Transverse colon (tissue), 4 donors: ENCODE measurements at regions not wholly inside any gene's neighbourhood (a gene's known extent, or its start where the extent isn't known, plus 50 kb on each side); places are given as distances from the start of the nearest gene placed in this dataset.

ENCODE experiments used
- DNase-seq: peaks from one replicate; pipeline ENCODE4 v3.0.0-alpha.2; 2019
- H3K27ac ChIP-seq, 4 donors: fragments of 200-600 bp; sonication (generic); 2 replicates each; pipeline ENCODE4 v1.5.1; 2016 to 2018; ENCODE audit warnings: inconsistent platforms in 4 of 4
- H3K27me3 ChIP-seq: fragments of 200-600 bp; sonication (generic); 2 replicates; pipeline ENCODE4 v1.5.1; 2017; ENCODE audit warnings: inconsistent platforms
- H3K36me3 ChIP-seq, 4 donors: fragments of 200-600 bp; sonication (generic); 2 replicates each; pipeline ENCODE4 v1.5.1; 2017 to 2019; ENCODE audit warnings: inconsistent platforms in 4 of 4
- H3K4me1 ChIP-seq, 4 donors: fragments of 200-600 bp; sonication (generic); 2 replicates each; pipeline ENCODE4 v1.5.1; 2017 to 2020; ENCODE audit warnings: inconsistent platforms in 4 of 4
- H3K4me3 ChIP-seq, 4 donors: fragments of 200-600 bp; sonication (generic); 1 replicate in 1 of 4; 2 replicates in 3 of 4; pipeline versions ENCODE4 v1.5.1 to v1.6.1; 2017 to 2019; ENCODE audit warnings: inconsistent platforms in 4 of 4
- H3K9me3 ChIP-seq, 2 donors: fragments of 200-600 bp; sonication (generic); 2 replicates each; pipeline ENCODE4 v1.5.1; 2017 to 2019; ENCODE audit warnings: inconsistent platforms in 2 of 2
- CTCF ChIP-seq, 5 experiments: fragments of 200-600 bp in 3 of 5; fragments of 450-650 bp in 2 of 5; sonication (generic) in 3 of 5; IDR thresholded peaks; 1 replicate in 2 of 5; 2 replicates in 3 of 5; pipeline ENCODE4 v1.5.1; 2016 to 2017; ENCODE audit warnings: antibody characterized with exemption in 5 of 5, inconsistent platforms in 3 of 5, mild to moderate bottlenecking in 2 of 5, moderate library complexity in 1 of 5
- EP300 ChIP-seq: sonication (generic); formaldehyde crosslinking; IDR thresholded peaks from one replicate; pipeline ENCODE4 v1.6.1; 2017; ENCODE audit warnings: antibody characterized with exemption, low read depth
- POLR2A ChIP-seq: fragments of 450-650 bp; IDR thresholded peaks from one replicate; pipeline ENCODE4 v1.6.1; 2016; ENCODE audit warnings: antibody characterized with exemption, mild to moderate bottlenecking, moderate library complexity
- POLR2AphosphoS5 ChIP-seq, 3 donors: sonication (generic); formaldehyde crosslinking; IDR thresholded peaks; one replicate each; pipeline ENCODE4 v1.6.1; 2016; ENCODE audit warnings: antibody characterized with exemption in 3 of 3
- WGBS, 2 donors: methylation state at CpG; one replicate each; pipeline ENCODE4 v1.1.5; 2018; ENCODE audit warnings: low coverage in 1 of 2; 5-methylcytosine and 5-hydroxymethylcytosine counted together
- in situ Hi-C, 4 donors: fragments of 200-750 bp; cut with MboI; loops; one replicate each; pipeline versions ENCODE4 v1.15.0 to v1.15.1; 2017; ENCODE audit warnings: low sequenced_read_pairs in 3 of 4, low pct_ligation_motif_present in 1 of 4, low pct_unique_long_range_greater_than_20kb in 1 of 4
- intact Hi-C: fragments of 100-400 bp; cut with DNase I; formaldehyde crosslinking; loops from one replicate; pipeline ENCODE4 v1.15.1; 2023; ENCODE audit warnings: low total_unique reads

- H3K27ac ChIP-seq: no peak overlapping the region
- intact Hi-C loops (no loop called here), in situ Hi-C loops (no loop called here)
- H3K4me1 ChIP-seq: no peaks in the 10 kb centered on the region
- 66 to 72% methylated on average over 2 of the region's 2 CpGs for WGBS, 2 donors
- H3K4me3 ChIP-seq: no peak overlapping the region
- no peaks in the 10 kb centered on the region for H3K27me3 ChIP-seq
- no peaks in the 10 kb centered on the region for H3K9me3 ChIP-seq
- H3K36me3 ChIP-seq: no peaks in the 10 kb centered on the region
- no peak for TF ChIP-seq CTCF (IDR thresholded peaks at IDR 0.05)
- TF ChIP-seq POLR2A: no peak
- TF ChIP-seq EP300: no peak
- no peak for TF ChIP-seq POLR2AphosphoS5 (IDR thresholded peaks at IDR 0.05)
- DNase-seq: no peak
Measured at GRCh38 chr18:75785206-75785605, 357.7 kb upstream of the SMIM21 start.

GRCh38 chr18:75784390-75784789, 356.9 kb upstream of the SMIM21 start:
- Histone ChIP-seq H3K4me1 (no peaks in the 10 kb centered on the region), H3K36me3 (no peaks in the 10 kb centered on the region), H3K4me3 (no peak overlapping the region), H3K27me3 (no peaks in the 10 kb centered on the region), H3K27ac (no peak overlapping the region), H3K9me3 (no peaks in the 10 kb centered on the region)
- WGBS, 2 donors: 40 to 60% methylated on average over 3 to 14 of the region's 14 CpGs
- TF ChIP-seq POLR2AphosphoS5 (IDR thresholded peaks at IDR 0.05) (no peak), CTCF (IDR thresholded peaks at IDR 0.05) (no peak), EP300 (no peak), POLR2A (no peak)
- intact Hi-C loops: no loop called here
- DNase-seq: no peak
- in situ Hi-C loops: no loop called here

- Histone ChIP-seq H3K27ac (no peak overlapping the region), H3K27me3 (no peaks in the 10 kb centered on the region), H3K4me1 (no peaks in the 10 kb centered on the region), H3K4me3 (no peak overlapping the region), H3K36me3 (no peaks in the 10 kb centered on the region), H3K9me3 (no peaks in the 10 kb centered on the region)
- no peak for DNase-seq
- 77 to 84% methylated on average over 9 to 14 of the region's 14 CpGs for WGBS, 2 donors
- TF ChIP-seq EP300 (no peak), CTCF (IDR thresholded peaks at IDR 0.05) (no peak), POLR2A (no peak), POLR2AphosphoS5 (IDR thresholded peaks at IDR 0.05) (no peak)
- in situ Hi-C loops: no loop called here
- intact Hi-C loops: no loop called here
Measured at GRCh38 chr18:75783566-75784281, 356.2 kb upstream of the SMIM21 start.

- intact Hi-C loops: no loop called here
- Histone ChIP-seq H3K4me1 (no peaks in the 10 kb centered on the region), H3K27me3 (no peaks in the 10 kb centered on the region), H3K4me3 (no peak overlapping the region), H3K9me3 (no peaks in the 10 kb centered on the region), H3K36me3 (no peaks in the 10 kb centered on the region), H3K27ac (no peak overlapping the region)
- DNase-seq: no peak
- WGBS, 2 donors: 60 to 84% methylated on average over 1 to 8 of the region's 11 CpGs
- in situ Hi-C loops: no loop called here
- TF ChIP-seq CTCF (IDR thresholded peaks at IDR 0.05): no peak
- TF ChIP-seq POLR2A: no peak
- TF ChIP-seq EP300: no peak
- TF ChIP-seq POLR2AphosphoS5 (IDR thresholded peaks at IDR 0.05): no peak
Measured at GRCh38 chr18:75782826-75783225, 355.3 kb upstream of the SMIM21 start.
